Fibroblast of lung (primary cell): ENCODE measurements at regions not wholly inside any gene's neighbourhood (a gene's known extent, or its start where the extent isn't known, plus 50 kb on each side); places are given as distances from the start of the nearest gene placed in this dataset.

ENCODE experiments used
- DNase-seq, 2 donors: peaks; one replicate each; pipeline versions ENCODE4 v3.0.0 to v3.0.0-alpha.2; 2010; ENCODE audit warnings: low read depth in 2 of 2
- H2AFZ ChIP-seq: 2 replicates; pipeline ENCODE4 v1.5.1; 2012; ENCODE audit warnings: low read length, control low read depth, inconsistent platforms
- H3K27ac ChIP-seq: 2 replicates; pipeline ENCODE4 v1.5.1; 2011; ENCODE audit warnings: low read length, control low read depth; ENCODE audit not compliant: insufficient read depth
- H3K27me3 ChIP-seq: 2 replicates; pipeline ENCODE4 v1.5.1; 2011; ENCODE audit warnings: mild to moderate bottlenecking, low read length; ENCODE audit not compliant: control insufficient read depth, insufficient read depth
- H3K36me3 ChIP-seq: 2 replicates; pipeline ENCODE4 v1.5.1; 2011; ENCODE audit warnings: low read length; ENCODE audit not compliant: control insufficient read depth, insufficient read depth
- H3K4me1 ChIP-seq: 2 replicates; pipeline ENCODE4 v1.5.1; 2011; ENCODE audit warnings: low read length; ENCODE audit not compliant: control insufficient read depth, insufficient read depth; ENCODE audit errors: extremely low read depth
- H3K4me2 ChIP-seq: 2 replicates; pipeline ENCODE4 v1.5.1; 2011; ENCODE audit warnings: low read length, control low read depth; ENCODE audit not compliant: insufficient read depth; ENCODE audit errors: extremely low read depth
- H3K4me3 ChIP-seq, 4 experiments: fragments of 200-600 bp in 1 of 4; sonication (generic) in 1 of 4; replicated peaks in 1 of 4; 2 replicates each; pipeline ENCODE4 v1.5.1; 2011 to 2016; ENCODE audit warnings: low read length in 4 of 4, low read depth in 3 of 4, mild to moderate bottlenecking in 3 of 4, control low read depth in 2 of 4, inconsistent platforms in 1 of 4, mixed read lengths in 1 of 4; ENCODE audit not compliant: insufficient read depth in 1 of 4; ENCODE audit errors: control extremely low read depth in 1 of 4
- H3K79me2 ChIP-seq: 2 replicates; pipeline ENCODE4 v1.5.1; 2012; ENCODE audit warnings: mild to moderate bottlenecking, low read length, inconsistent platforms; ENCODE audit not compliant: control insufficient read depth, insufficient read depth
- H3K9ac ChIP-seq: 2 replicates; pipeline ENCODE4 v1.5.1; 2011; ENCODE audit warnings: mild to moderate bottlenecking, low read length, control low read depth; ENCODE audit not compliant: insufficient read depth
- H3K9me3 ChIP-seq: 2 replicates; pipeline ENCODE4 v1.5.1; 2012; ENCODE audit warnings: low read depth, low read length; ENCODE audit not compliant: control insufficient read depth, insufficient read depth
- H4K20me1 ChIP-seq: 2 replicates; pipeline ENCODE4 v1.5.1; 2011; ENCODE audit warnings: low read length; ENCODE audit not compliant: control insufficient read depth, insufficient read depth; ENCODE audit errors: extremely low read depth
- EZH2 ChIP-seq: IDR thresholded peaks from 2 replicates; pipeline ENCODE4 v1.5.1; 2012; ENCODE audit warnings: low read length, control low read depth, mild to moderate bottlenecking; ENCODE audit errors: missing control alignments
- TF ChIP-seq, protein P1 (sequence below), 2 donors: IDR thresholded peaks in 1 of 2; conservative IDR thresholded peaks in 1 of 2; 1 replicate in 1 of 2; 2 replicates in 1 of 2; pipeline ENCODE4 v1.5.1; 2011 to 2012; ENCODE audit warnings: low read length in 2 of 2, control low read depth in 1 of 2, inconsistent platforms in 1 of 2, low read depth in 1 of 2, mild to moderate bottlenecking in 1 of 2

DNA sequence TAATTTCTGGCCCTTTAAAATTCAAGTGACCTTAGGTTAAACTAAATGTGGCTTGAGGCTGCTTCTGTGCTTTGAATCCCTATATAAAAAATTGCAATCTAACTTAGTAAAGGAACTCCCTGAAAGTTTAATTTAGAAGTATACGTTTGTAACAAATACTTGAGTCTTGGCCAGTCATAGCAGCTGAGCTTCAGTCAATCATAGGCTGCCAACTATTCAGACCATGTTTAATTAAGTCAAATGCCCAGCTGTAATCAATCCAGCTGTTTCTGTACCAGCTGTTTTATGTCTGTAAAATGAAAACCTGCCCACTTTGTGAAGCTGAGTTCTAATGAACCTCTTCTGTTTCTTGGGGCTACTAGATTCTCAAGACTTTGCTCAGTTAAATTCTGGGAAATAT, 760.1 kb downstream of the MAT2B start:
- Histone ChIP-seq H4K20me1 (no peaks in the 10 kb centered on the region), H3K27ac (no peak overlapping the region), H3K9ac (no peak overlapping the region), H3K9me3 (no peaks in the 10 kb centered on the region), H3K4me1 (no peaks in the 10 kb centered on the region), H3K4me3 (no peak overlapping the region), H3K79me2 (no peaks in the 10 kb centered on the region), H3K36me3 (no peaks in the 10 kb centered on the region), H2AFZ (no peak overlapping the region), H3K27me3 (no peaks in the 10 kb centered on the region), H3K4me2 (no peak overlapping the region)
- peak in 1 of 2 donors; percentile 40 for DNase-seq
- no peak for TF ChIP-seq EZH2
- TF ChIP-seq, protein P1, sequence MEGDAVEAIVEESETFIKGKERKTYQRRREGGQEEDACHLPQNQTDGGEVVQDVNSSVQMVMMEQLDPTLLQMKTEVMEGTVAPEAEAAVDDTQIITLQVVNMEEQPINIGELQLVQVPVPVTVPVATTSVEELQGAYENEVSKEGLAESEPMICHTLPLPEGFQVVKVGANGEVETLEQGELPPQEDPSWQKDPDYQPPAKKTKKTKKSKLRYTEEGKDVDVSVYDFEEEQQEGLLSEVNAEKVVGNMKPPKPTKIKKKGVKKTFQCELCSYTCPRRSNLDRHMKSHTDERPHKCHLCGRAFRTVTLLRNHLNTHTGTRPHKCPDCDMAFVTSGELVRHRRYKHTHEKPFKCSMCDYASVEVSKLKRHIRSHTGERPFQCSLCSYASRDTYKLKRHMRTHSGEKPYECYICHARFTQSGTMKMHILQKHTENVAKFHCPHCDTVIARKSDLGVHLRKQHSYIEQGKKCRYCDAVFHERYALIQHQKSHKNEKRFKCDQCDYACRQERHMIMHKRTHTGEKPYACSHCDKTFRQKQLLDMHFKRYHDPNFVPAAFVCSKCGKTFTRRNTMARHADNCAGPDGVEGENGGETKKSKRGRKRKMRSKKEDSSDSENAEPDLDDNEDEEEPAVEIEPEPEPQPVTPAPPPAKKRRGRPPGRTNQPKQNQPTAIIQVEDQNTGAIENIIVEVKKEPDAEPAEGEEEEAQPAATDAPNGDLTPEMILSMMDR (conservative IDR thresholded peaks at IDR 0.05 in 1 of 2, IDR thresholded peaks at IDR 0.05 in 1 of 2; ENCODE audit: low read depth in 1 of 2, low read length in 2 of 2), result no peak

DNA sequence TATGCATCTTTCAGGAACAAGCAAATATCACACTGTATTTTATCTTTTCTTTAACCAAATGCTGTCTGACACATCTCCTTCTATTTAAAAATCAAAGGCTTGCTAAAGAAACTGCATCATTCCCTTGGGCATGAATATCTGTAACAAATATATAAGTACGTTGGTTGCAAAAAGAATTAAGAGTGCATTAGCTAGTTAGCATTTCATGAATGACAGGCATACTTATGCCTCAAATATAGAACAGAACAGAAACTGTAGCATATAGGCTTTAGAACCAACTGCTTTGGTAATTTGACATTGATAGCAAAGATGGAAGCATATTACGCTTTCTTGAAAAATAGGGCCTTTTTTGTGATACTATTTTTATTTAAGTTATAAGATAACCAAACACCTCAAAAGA, 761.2 kb downstream of the MAT2B start:
- Histone ChIP-seq H3K4me3 (no peak overlapping the region), H3K9me3 (no peaks in the 10 kb centered on the region), H3K27me3 (no peaks in the 10 kb centered on the region), H3K36me3 (no peaks in the 10 kb centered on the region), H3K4me2 (no peak overlapping the region), H3K27ac (no peak overlapping the region), H4K20me1 (no peaks in the 10 kb centered on the region), H3K79me2 (no peaks in the 10 kb centered on the region), H2AFZ (no peak overlapping the region), H3K9ac (no peak overlapping the region), H3K4me1 (no peaks in the 10 kb centered on the region)
- TF ChIP-seq, protein P1 (conservative IDR thresholded peaks at IDR 0.05 in 1 of 2, IDR thresholded peaks at IDR 0.05 in 1 of 2; ENCODE audit: low read depth in 1 of 2, low read length in 2 of 2), result no peak
- no peak for TF ChIP-seq EZH2
- no peak for DNase-seq

DNA sequence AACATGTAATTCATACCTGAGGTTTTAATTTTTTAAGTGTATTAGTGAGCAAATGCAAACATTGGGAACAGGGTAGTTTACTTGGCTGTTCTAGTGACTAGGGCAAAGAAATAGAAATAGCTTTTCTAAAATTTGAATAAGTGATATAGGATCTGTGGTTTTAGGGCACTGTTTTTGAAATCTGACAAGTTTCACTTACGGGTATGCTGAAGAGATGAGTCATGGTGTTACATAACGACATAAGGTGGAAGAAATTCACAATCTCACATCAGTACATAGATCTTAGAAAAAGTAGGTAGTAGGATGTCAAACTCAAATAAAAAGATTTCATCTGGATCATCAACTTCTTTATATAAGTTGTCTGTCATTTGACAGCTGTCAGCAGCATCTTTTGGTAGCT, 772.3 kb downstream of the MAT2B start:
- H3K4me2 ChIP-seq, result no peak overlapping the region
- TF ChIP-seq, protein P1 (conservative IDR thresholded peaks at IDR 0.05 in 1 of 2, IDR thresholded peaks at IDR 0.05 in 1 of 2; ENCODE audit: low read depth in 1 of 2, low read length in 2 of 2), result no peak
- TF ChIP-seq EZH2, result no peak
- no peaks in the 10 kb centered on the region for H3K9me3 ChIP-seq
- DNase-seq, result peak; percentile 33 to 73
- H3K9ac ChIP-seq, result no peak overlapping the region
- H3K79me2 ChIP-seq, result no peaks in the 10 kb centered on the region
- H3K4me1 ChIP-seq, result no peaks in the 10 kb centered on the region
- no peak overlapping the region for H3K4me3 ChIP-seq
- no peak overlapping the region for H3K27ac ChIP-seq
- H2AFZ ChIP-seq, result no peak overlapping the region
- no peaks in the 10 kb centered on the region for H4K20me1 ChIP-seq
- no peaks in the 10 kb centered on the region for H3K27me3 ChIP-seq
- no peaks in the 10 kb centered on the region for H3K36me3 ChIP-seq
